Pancreas (tissue), 10 donors: ENCODE measurements at regions not wholly inside any gene's neighbourhood (a gene's known extent, or its start where the extent isn't known, plus 50 kb on each side); places are given as distances from the start of the nearest gene placed in this dataset.

ENCODE experiments used
- ATAC-seq, 4 donors: fragments of 200-7000 bp; cut with Tn5 transposase; one replicate each; pipeline versions ENCODE4 v1.8.0 to v1.9.1; 2020; ENCODE audit warnings: mild to moderate bottlenecking in 4 of 4, moderate library complexity in 4 of 4
- DNase-seq, 6 donors: peaks; one replicate each; pipeline ENCODE4 v3.0.0-alpha.2; 2020
- FAIRE-seq: peaks from 2 replicates; lab custom pipeline; 2012; peaks lifted over from hg19 to GRCh38; lab: Jason Lieb, UNC
- H3K27ac ChIP-seq, 4 donors: fragments of 200-600 bp; sonication (generic); 1 replicate in 3 of 4; 2 replicates in 1 of 4; pipeline versions ENCODE4 v1.5.0 to v1.8.0; 2020
- H3K27me3 ChIP-seq, 4 donors: fragments of 200-600 bp; one replicate each; pipeline ENCODE4 v1.8.0; 2021
- H3K36me3 ChIP-seq, 3 donors: fragments of 200-600 bp; sonication (generic) in 1 of 3; one replicate each; pipeline versions ENCODE4 v1.5.0 to v1.8.0; 2020 to 2021
- H3K4me1 ChIP-seq, 3 donors: fragments of 200-600 bp; one replicate each; pipeline ENCODE4 v1.8.0; 2021
- H3K4me3 ChIP-seq, 4 donors: fragments of 200-600 bp; sonication (generic) in 2 of 4; one replicate each; pipeline versions ENCODE4 v1.5.0 to v1.8.0; 2020 to 2021
- H3K9me3 ChIP-seq, 4 donors: fragments of 200-600 bp; one replicate each; pipeline ENCODE4 v1.8.0; 2021
- WGBS, 2 donors: extraction: QIAGEN DNeasy Blood & Tissue Kit; methylation state at CpG; one replicate each; pipeline ENCODE4 v1.1.7; 2013; 5-methylcytosine and 5-hydroxymethylcytosine counted together
- intact Hi-C, 3 donors: fragments of 100-400 bp; cut with DNase I; formaldehyde crosslinking; loops; one replicate each; pipeline versions ENCODE4 v1.11.1 to v1.14.2; 2022
- TF ChIP-seq, protein P1 (sequence below), 4 donors: fragments of 200-600 bp; sonication (generic) in 3 of 4; IDR thresholded peaks; one replicate each; pipeline versions ENCODE4 v1.5.0 to v1.8.0; 2021; ENCODE audit warnings: antibody characterized with exemption in 4 of 4
- donor health status: healthy with polysubstance abuse.
- donor health status: DM: no; HTN: no; CAD: no; lungs with moderate emphysema.
- donor health status: DM: no; HTN: no; CAD: no.
- donor health status: control.
- donor health status: control.
- donor health status: Bipolar disorder and iron deficiency.
- donor health status: DM: yes; HTN: yes; CAD: no.
- donor health status: DM: no; HTN: no; CAD: no.
- donor health status: DM: no; HTN: no; CAD: no.
- donor health status: DM: yes; HTN: yes; CAD: no.

- H3K4me3 ChIP-seq = no peak overlapping the region
- FAIRE-seq (no peak), ATAC-seq (no peak), DNase-seq (no peak)
- H3K36me3 ChIP-seq = no peaks in the 10 kb centered on the region
- WGBS, 2 donors = 93 to 96% methylated on average over 7 of the region's 7 CpGs
- TF ChIP-seq, protein P1, sequence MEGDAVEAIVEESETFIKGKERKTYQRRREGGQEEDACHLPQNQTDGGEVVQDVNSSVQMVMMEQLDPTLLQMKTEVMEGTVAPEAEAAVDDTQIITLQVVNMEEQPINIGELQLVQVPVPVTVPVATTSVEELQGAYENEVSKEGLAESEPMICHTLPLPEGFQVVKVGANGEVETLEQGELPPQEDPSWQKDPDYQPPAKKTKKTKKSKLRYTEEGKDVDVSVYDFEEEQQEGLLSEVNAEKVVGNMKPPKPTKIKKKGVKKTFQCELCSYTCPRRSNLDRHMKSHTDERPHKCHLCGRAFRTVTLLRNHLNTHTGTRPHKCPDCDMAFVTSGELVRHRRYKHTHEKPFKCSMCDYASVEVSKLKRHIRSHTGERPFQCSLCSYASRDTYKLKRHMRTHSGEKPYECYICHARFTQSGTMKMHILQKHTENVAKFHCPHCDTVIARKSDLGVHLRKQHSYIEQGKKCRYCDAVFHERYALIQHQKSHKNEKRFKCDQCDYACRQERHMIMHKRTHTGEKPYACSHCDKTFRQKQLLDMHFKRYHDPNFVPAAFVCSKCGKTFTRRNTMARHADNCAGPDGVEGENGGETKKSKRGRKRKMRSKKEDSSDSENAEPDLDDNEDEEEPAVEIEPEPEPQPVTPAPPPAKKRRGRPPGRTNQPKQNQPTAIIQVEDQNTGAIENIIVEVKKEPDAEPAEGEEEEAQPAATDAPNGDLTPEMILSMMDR (IDR thresholded peaks at IDR 0.05) = no peak
- no peak overlapping the region for H3K27ac ChIP-seq
- no peaks in the 10 kb centered on the region for H3K27me3 ChIP-seq
- intact Hi-C loops = no loop called here
- H3K9me3 ChIP-seq = no peaks in the 10 kb centered on the region
- H3K4me1 ChIP-seq = peaks cover 0 to 9% (median 0%) of the 10 kb centered on the region in 3 donors
These were observed 268.4 kb upstream of the NEBL start for GRCh38 chr10:21165489-21165888.

DNA sequence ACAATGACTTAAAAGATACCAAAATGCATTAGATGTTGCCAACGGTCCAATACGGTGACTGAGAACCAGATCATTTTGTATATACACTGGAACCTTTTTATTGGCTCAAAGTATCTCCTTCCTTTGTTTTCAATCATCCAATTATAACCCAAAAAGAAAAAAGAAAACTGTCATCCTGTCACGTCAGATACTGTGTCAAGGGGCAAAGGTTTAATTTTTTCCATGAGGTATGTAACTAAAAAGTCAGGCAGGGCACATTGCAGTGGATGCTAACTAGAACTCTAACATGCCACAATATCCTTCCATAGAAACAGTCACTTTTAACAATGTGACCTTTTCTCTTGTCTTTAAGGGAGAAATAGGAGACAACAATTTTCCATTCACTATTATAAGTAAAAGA, 267.6 kb upstream of the NEBL start:
- Histone ChIP-seq H3K27me3 (no peaks in the 10 kb centered on the region), H3K27ac (no peak overlapping the region), H3K4me3 (no peak overlapping the region), H3K9me3 (no peaks in the 10 kb centered on the region), H3K4me1 (peaks cover 0 to 9% (median 0%) of the 10 kb centered on the region in 3 donors), H3K36me3 (no peaks in the 10 kb centered on the region)
- intact Hi-C loops = no loop called here
- DNase-seq = no peak
- ATAC-seq = no peak
- FAIRE-seq = no peak
- TF ChIP-seq, protein P1 (IDR thresholded peaks at IDR 0.05) = no peak
- WGBS, 2 donors = 59 to 73% methylated on average over 3 of the region's 3 CpGs

DNA sequence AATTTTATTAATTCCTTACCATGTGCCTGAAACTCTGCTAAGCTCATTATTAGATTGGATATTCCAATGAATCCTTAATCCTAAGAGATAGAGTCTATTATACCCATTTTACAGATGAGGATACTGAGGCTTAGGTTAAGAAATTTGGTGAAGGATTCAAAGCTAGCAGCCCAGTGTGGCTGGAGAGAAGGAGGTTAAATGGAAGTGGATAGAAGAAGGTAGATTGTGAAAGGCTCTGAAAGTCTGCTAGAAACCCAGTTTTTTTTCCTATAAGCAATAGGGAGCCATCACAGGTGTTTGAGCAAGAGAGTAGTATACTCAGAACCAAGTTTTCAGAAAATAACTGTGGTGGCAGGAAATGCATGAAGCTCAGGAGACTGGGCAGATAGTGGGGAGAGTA, 265.8 kb upstream of the NEBL start:
- H3K27ac ChIP-seq = no peak overlapping the region
- H3K36me3 ChIP-seq = no peaks in the 10 kb centered on the region
- TF ChIP-seq, protein P1 (IDR thresholded peaks at IDR 0.05) = no peak
- FAIRE-seq (no peak), ATAC-seq (no peak), DNase-seq (no peak)
- H3K4me3 ChIP-seq = no peak overlapping the region
- H3K9me3 ChIP-seq = no peaks in the 10 kb centered on the region
- peaks cover 0 to 9% (median 0%) of the 10 kb centered on the region in 3 donors for H3K4me1 ChIP-seq
- intact Hi-C loops = no loop called here
- H3K27me3 ChIP-seq = no peaks in the 10 kb centered on the region

GRCh38 chr10:21161647-21162046, 264.5 kb upstream of the NEBL start:
- peaks cover 0 to 9% (median 0%) of the 10 kb centered on the region in 3 donors for H3K4me1 ChIP-seq
- TF ChIP-seq, protein P1 (IDR thresholded peaks at IDR 0.05) = no peak
- no peaks in the 10 kb centered on the region for H3K36me3 ChIP-seq
- no peaks in the 10 kb centered on the region for H3K9me3 ChIP-seq
- FAIRE-seq (no peak), DNase-seq (no peak), ATAC-seq (no peak)
- H3K27ac ChIP-seq = no peak overlapping the region
- H3K4me3 ChIP-seq = no peak overlapping the region
- WGBS, 2 donors = 93 to 94% methylated on average over 2 of the region's 2 CpGs
- H3K27me3 ChIP-seq = no peaks in the 10 kb centered on the region
- intact Hi-C loops = no loop called here

DNA sequence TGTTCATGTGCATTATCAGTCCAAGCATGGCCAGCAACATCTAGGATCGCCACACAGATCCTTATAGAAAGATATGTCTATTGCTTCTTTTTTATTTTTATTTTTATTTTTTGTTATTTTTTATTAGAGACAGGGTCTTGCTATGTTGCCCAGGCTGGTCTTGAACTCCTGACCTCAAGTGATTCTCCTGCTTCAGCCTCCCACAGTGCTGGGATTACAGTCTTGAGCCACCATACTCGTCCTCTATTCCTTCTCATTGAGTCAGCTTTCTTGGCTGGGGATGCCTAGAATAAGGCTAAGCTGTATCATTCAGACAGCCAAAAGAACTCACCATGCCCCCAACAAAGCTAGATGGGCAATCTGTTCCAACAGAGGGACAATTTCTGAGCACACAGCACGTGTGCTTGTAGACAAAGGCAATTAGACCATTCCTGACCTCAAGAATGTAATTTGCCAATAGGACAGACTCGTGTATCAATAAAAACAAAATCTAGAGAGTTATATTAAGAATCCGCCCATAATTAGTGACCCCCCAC, 264.0 kb upstream of the NEBL start:
- Histone ChIP-seq H3K27me3 (no peaks in the 10 kb centered on the region), H3K9me3 (no peaks in the 10 kb centered on the region), H3K4me3 (no peak overlapping the region), H3K36me3 (no peaks in the 10 kb centered on the region), H3K27ac (no peak overlapping the region), H3K4me1 (peaks cover 0 to 9% (median 0%) of the 10 kb centered on the region in 3 donors)
- ATAC-seq (no peak), DNase-seq (no peak), FAIRE-seq (no peak)
- TF ChIP-seq, protein P1 (IDR thresholded peaks at IDR 0.05) = no peak
- intact Hi-C loops = no loop called here
- 86 to 91% methylated on average over 5 of the region's 5 CpGs for WGBS, 2 donors
